IMR-90 (cell line): ENCODE measurements at regions not wholly inside any gene's neighbourhood (a gene's known extent, or its start where the extent isn't known, plus 50 kb on each side); places are given as distances from the start of the nearest gene placed in this dataset.

Experiments
- ATAC-seq: fragments of 200-7000 bp; cut with Tn5 transposase; 2 replicates; pipeline ENCODE4 v1.9.1; 2020; ENCODE audit warnings: low read depth, mild to moderate bottlenecking, moderate library complexity
- BruUV-seq: library from RNA; stranded (reverse); fragments of 400-500 nt; replicated peaks from 2 replicates; lab custom pipeline; 2021; lab: Mats Ljungman, UMichigan
- CTCF ChIA-PET: fragments of 300-600 bp; formaldehyde crosslinking; extraction: SDS; loops from one replicate; lab custom pipeline; 2021; ENCODE audit warnings: antibody characterized with exemption; lab: Yijun Ruan, JAX
- POLR2A ChIA-PET: fragments of 300-600 bp; sonication (Branson Sonifier 250); formaldehyde crosslinking; loops from one replicate; lab custom pipeline; 2022; ENCODE audit warnings: antibody characterized with exemption; ENCODE audit not compliant: unreplicated experiment; lab: Charles Lee
- DNase-seq: peaks from one replicate; pipeline ENCODE4 v3.0.0; 2013
- H2AFZ ChIP-seq: replicated peaks from 2 replicates; pipeline ENCODE3; 2013; ENCODE audit warnings: low read length, mild to moderate bottlenecking; ENCODE audit not compliant: poor library complexity
- H2AK5ac ChIP-seq: 2 replicates; pipeline ENCODE4 v1.6.1; 2013; ENCODE audit warnings: low read depth, low read length, inconsistent platforms
- H2AK9ac ChIP-seq: replicated peaks from 2 replicates; pipeline ENCODE3; 2013; ENCODE audit warnings: mild to moderate bottlenecking, low read depth, low read length, moderate library complexity; ENCODE audit not compliant: poor library complexity
- H2BK120ac ChIP-seq: 2 replicates; pipeline ENCODE4 v1.6.1; 2013; ENCODE audit warnings: low read depth, low read length, inconsistent platforms
- H2BK15ac ChIP-seq: 3 replicates; pipeline ENCODE4 v1.6.1; 2013; ENCODE audit warnings: low read depth, low read length, inconsistent platforms
- H2BK20ac ChIP-seq: 2 replicates; pipeline ENCODE4 v1.6.1; 2013; ENCODE audit warnings: low read depth, mild to moderate bottlenecking, inconsistent platforms, low read length, moderate library complexity
- H2BK5ac ChIP-seq: 2 replicates; pipeline ENCODE4 v1.6.1; 2013; ENCODE audit warnings: mild to moderate bottlenecking, low read depth, low read length, inconsistent platforms; ENCODE audit not compliant: poor library complexity, severe bottlenecking
- H3K14ac ChIP-seq: replicated peaks from 2 replicates; pipeline ENCODE4 v1.6.1; 2013; ENCODE audit warnings: low read depth, low read length, inconsistent platforms
- H3K18ac ChIP-seq: 2 replicates; pipeline ENCODE4 v1.6.1; 2013; ENCODE audit warnings: low read depth, low read length, control low read depth
- H3K23ac ChIP-seq: 2 replicates; pipeline ENCODE4 v1.6.1; 2013; ENCODE audit warnings: low read depth, low read length, inconsistent platforms
- H3K27ac ChIP-seq: 2 replicates; pipeline ENCODE4 v1.5.1; 2013; ENCODE audit warnings: mild to moderate bottlenecking, control low read depth, low read length; ENCODE audit not compliant: insufficient read depth
- H3K27me3 ChIP-seq: 2 replicates; pipeline ENCODE4 v1.6.1; 2013; ENCODE audit warnings: low read length; ENCODE audit not compliant: control insufficient read depth, insufficient read depth
- H3K36me3 ChIP-seq: 2 replicates; pipeline ENCODE4 v1.6.1; 2013; ENCODE audit warnings: low read length, mixed read lengths; ENCODE audit not compliant: control insufficient read depth, insufficient read depth
- H3K4ac ChIP-seq: 2 replicates; pipeline ENCODE4 v1.6.1; 2013; ENCODE audit warnings: low read depth, low read length, inconsistent platforms
- H3K4me1 ChIP-seq: 2 replicates; pipeline ENCODE4 v1.6.1; 2013; ENCODE audit warnings: low read length, mixed read lengths; ENCODE audit not compliant: control insufficient read depth, insufficient read depth
- H3K4me2 ChIP-seq: 2 replicates; pipeline ENCODE4 v1.6.1; 2013; ENCODE audit warnings: low read depth, mild to moderate bottlenecking, control low read depth, low read length, moderate library complexity
- H3K4me3 ChIP-seq: 2 replicates; pipeline ENCODE4 v1.5.1; 2013; ENCODE audit warnings: low read depth, mild to moderate bottlenecking, control low read depth, low read length, moderate library complexity; ENCODE audit not compliant: insufficient read depth
- H3K56ac ChIP-seq: 2 replicates; pipeline ENCODE4 v1.6.1; 2013; ENCODE audit warnings: low read length, inconsistent platforms; ENCODE audit not compliant: insufficient read depth; ENCODE audit errors: extremely low read depth
- H3K79me1 ChIP-seq, 2 experiments: 2 replicates each; pipeline ENCODE4 v1.6.1; 2013; ENCODE audit warnings: low read length in 2 of 2, inconsistent platforms in 1 of 2, low read depth in 1 of 2
- H3K9ac ChIP-seq: 2 replicates; pipeline ENCODE4 v1.6.1; 2013; ENCODE audit warnings: low read depth, low read length, control low read depth
- H3K9me1 ChIP-seq: 2 replicates; pipeline ENCODE4 v1.6.1; 2013; ENCODE audit warnings: low read length, inconsistent platforms; ENCODE audit not compliant: insufficient read depth
- H3K9me3 ChIP-seq: 2 replicates; pipeline ENCODE4 v1.6.1; 2013; ENCODE audit warnings: low read length; ENCODE audit not compliant: control insufficient read depth, insufficient read depth
- H4K20me1 ChIP-seq: 2 replicates; pipeline ENCODE4 v1.6.1; 2013; ENCODE audit warnings: low read length, inconsistent platforms; ENCODE audit not compliant: insufficient read depth
- H4K5ac ChIP-seq: 2 replicates; pipeline ENCODE4 v1.6.1; 2013; ENCODE audit warnings: mild to moderate bottlenecking, low read depth, low read length, control low read depth
- H4K8ac ChIP-seq, 2 experiments: 2 replicates each; pipeline ENCODE4 v1.6.1; 2013; ENCODE audit warnings: low read depth in 2 of 2, low read length in 2 of 2, control low read depth in 1 of 2, inconsistent platforms in 1 of 2
- H4K91ac ChIP-seq: 2 replicates; pipeline ENCODE4 v1.6.1; 2013; ENCODE audit warnings: low read depth, low read length, inconsistent platforms; ENCODE audit not compliant: insufficient read depth
- BHLHE40 ChIP-seq: fragments of 150-350 bp; IDR thresholded peaks from 2 replicates; pipeline ENCODE4 v1.6.1; 2016; ENCODE audit warnings: mild to moderate bottlenecking, low read depth, low read length
- CHD1 ChIP-seq: IDR thresholded peaks from 2 replicates; pipeline ENCODE4 v1.6.1; 2012; ENCODE audit warnings: low read depth, low read length, improper control_type of control experiment
- FOS ChIP-seq: fragments of 150-350 bp; IDR thresholded peaks from 2 replicates; pipeline ENCODE4 v1.6.1; 2016; ENCODE audit warnings: low read depth, low read length
- MAFK ChIP-seq: IDR thresholded peaks from 2 replicates; pipeline ENCODE4 v1.6.1; 2012; ENCODE audit warnings: low read depth, low read length, improper control_type of control experiment
- MAZ ChIP-seq: IDR thresholded peaks from 2 replicates; pipeline ENCODE4 v1.6.1; 2012; ENCODE audit warnings: low read depth, mild to moderate bottlenecking, low read length, improper control_type of control experiment, moderate library complexity, borderline replicate concordance
- MXI1 ChIP-seq: IDR thresholded peaks from 2 replicates; pipeline ENCODE4 v1.6.1; 2012; ENCODE audit warnings: low read depth, mild to moderate bottlenecking, low read length, moderate library complexity, borderline replicate concordance
- POLR2A ChIP-seq: IDR thresholded peaks from 2 replicates; pipeline ENCODE4 v1.6.1; 2012; ENCODE audit warnings: mild to moderate bottlenecking, low read depth, low read length
- RAD21 ChIP-seq: IDR thresholded peaks from 2 replicates; pipeline ENCODE4 v1.6.1; 2012; ENCODE audit warnings: low read length, improper control_type of control experiment
- RFX5 ChIP-seq: IDR thresholded peaks from 2 replicates; pipeline ENCODE4 v1.8.0; 2012; ENCODE audit warnings: low read depth, mild to moderate bottlenecking, low read length, moderate library complexity
- SMC3 ChIP-seq: fragments of 150-350 bp; IDR thresholded peaks from 2 replicates; pipeline ENCODE4 v1.6.1; 2016; ENCODE audit warnings: low read depth, mild to moderate bottlenecking, antibody characterized with exemption, low read length, moderate library complexity
- WGBS, 2 experiments: methylation state at CpG; one replicate each; pipeline versions ENCODE4 v1.1.5 to v1.1.7; 2013; ENCODE audit warnings: missing lambda C conversion rate in 2 of 2; ENCODE audit not compliant: insufficient read length in 1 of 2; ENCODE audit errors: extremely low coverage in 2 of 2; 5-methylcytosine and 5-hydroxymethylcytosine counted together
- dilution Hi-C: fragments of 300-500 bp; cut with HindIII; formaldehyde crosslinking; loops from one replicate; pipeline ENCODE4 v1.14.3; 2018; ENCODE audit warnings: low sequenced_read_pairs; ENCODE audit not compliant: unreplicated experiment
- in situ Hi-C: fragments of 300-500 bp; cut with MboI; formaldehyde crosslinking; loops from 3 replicates; pipeline ENCODE4 v1.14.3; 2019; ENCODE audit warnings: low sequenced_read_pairs, inconsistent platforms, mixed read lengths
- intact Hi-C: fragments of 100-400 bp; cut with micrococcal nuclease; formaldehyde crosslinking; loops from 2 replicates; pipeline ENCODE4 v1.10.0; 2022
- TF ChIP-seq, protein P1 (sequence below): conservative IDR thresholded peaks from 2 replicates; pipeline ENCODE4 v1.5.1; 2012; ENCODE audit warnings: mild to moderate bottlenecking, low read depth, low read length, improper control_type of control experiment
- TF ChIP-seq, protein P2 (sequence below): fragments of 150-350 bp; IDR thresholded peaks from 2 replicates; pipeline ENCODE4 v1.6.1; 2016; ENCODE audit warnings: low read depth, mild to moderate bottlenecking, low read length, moderate library complexity, borderline replicate concordance
- TF ChIP-seq, protein P3 (sequence below): fragments of 150-350 bp; IDR thresholded peaks from 2 replicates; pipeline ENCODE4 v1.6.1; 2017; ENCODE audit warnings: mild to moderate bottlenecking, antibody characterized with exemption, low read length, low read depth

DNA sequence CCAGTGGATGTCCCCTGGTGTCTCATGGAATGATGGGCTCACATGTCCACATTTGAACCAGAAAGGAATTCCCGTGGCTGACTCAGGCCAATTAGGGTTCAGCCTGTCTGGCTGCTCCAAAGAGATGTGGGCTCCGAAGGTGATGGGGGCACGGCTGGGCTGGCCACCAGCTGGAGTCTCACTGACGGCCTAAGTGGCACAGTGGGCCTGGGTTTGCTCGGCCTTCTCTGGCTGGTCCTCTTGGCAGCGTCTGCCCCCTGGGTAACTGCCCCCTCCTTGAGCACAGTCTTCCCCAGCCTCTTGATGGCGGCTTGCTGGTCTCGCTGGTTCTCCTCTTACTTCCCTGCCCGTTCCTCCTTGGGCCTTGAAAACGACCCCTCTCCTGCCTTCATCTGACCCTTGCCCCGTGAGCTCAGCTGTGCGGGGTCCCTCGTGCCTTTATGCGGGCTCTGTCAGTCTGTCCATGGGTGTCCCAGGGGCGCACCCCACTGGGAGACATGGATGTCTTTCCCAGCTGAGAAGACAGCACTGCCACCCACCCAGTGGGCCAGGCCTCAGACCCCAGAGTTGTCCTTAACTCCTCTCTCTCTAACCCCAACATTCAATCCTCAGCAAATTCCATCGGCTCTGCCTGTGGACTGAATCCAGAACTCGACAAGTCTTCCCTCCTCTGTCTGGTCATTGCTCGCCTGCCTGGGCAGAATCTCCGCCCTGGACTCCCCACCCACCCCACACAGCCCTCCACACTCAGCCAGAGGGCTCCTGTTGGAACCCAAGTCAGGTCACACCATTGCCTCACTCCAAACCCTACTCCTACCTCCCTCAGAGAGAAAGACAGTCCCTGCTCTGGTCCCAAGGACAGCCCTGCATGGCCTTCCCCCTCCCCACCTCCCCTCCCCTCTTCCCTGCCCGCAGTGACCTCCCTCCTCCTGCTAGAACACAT is 78.7 kb downstream of the CEBPB start (continued):
- TF ChIP-seq MXI1: no peak
- no peak for TF ChIP-seq CHD1

DNA sequence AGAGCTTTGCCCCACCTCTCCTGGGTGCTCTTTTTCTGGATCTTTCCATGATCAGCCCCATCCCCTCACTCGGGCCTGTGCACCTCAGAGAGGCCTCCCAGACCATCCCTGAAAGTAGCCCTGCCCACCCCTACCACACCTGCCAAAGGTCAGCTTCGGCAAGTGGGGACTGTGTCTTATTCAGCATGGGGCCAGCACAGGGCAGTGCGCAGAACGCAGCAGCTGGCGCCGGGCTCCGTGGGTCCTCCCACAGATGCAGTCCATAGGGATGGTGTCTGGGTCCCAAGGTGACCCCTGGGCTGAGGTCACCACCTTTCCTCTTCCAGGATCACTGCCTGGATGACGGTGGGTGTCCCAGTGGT is 79.4 kb downstream of the CEBPB start:
- H2AK9ac ChIP-seq: no peak overlapping the region
- no peak for DNase-seq
- H3K4me2 ChIP-seq: no peak overlapping the region
- BruUV-seq: no TSS peak
- H3K18ac ChIP-seq: no peak overlapping the region
- no peaks in the 10 kb centered on the region for H3K36me3 ChIP-seq
- no peak overlapping the region for H2AFZ ChIP-seq
- no peak overlapping the region for H3K27ac ChIP-seq
- ATAC-seq: no peak
- no peak overlapping the region for H3K9ac ChIP-seq
- no peak overlapping the region for H4K5ac ChIP-seq
- no peak overlapping the region for H2BK20ac ChIP-seq
- H3K4me3 ChIP-seq: no peak overlapping the region
- in situ Hi-C loops (no loop called here), intact Hi-C loops (no loop called here), dilution Hi-C loops (no loop called here)
- no peaks in the 10 kb centered on the region for H3K79me1 ChIP-seq
- H3K9me3 ChIP-seq: no peaks in the 10 kb centered on the region
- WGBS, 2 experiments: 83% methylated on average over 1 of the region's 8 CpGs; no CpG with 5 or more reads in 1 of the 2 experiments
- POLR2A ChIA-PET: no interaction called here
- no peak overlapping the region for H2BK15ac ChIP-seq
- H3K56ac ChIP-seq: no peak overlapping the region
- no peaks in the 10 kb centered on the region; the same call in 1 of the 2 replicates for H4K20me1 ChIP-seq
- CTCF ChIA-PET: no interaction called here
- H3K9me1 ChIP-seq: peaks cover 4% of the 10 kb centered on the region
- no peak overlapping the region for H3K4ac ChIP-seq
- no peaks in the 10 kb centered on the region for H3K27me3 ChIP-seq
- peaks cover 6% of the 10 kb centered on the region; the same call in 1 of the 2 replicates for H3K4me1 ChIP-seq
- no peak overlapping the region for H2BK5ac ChIP-seq
- no peak overlapping the region for H3K23ac ChIP-seq
- H2AK5ac ChIP-seq: no peak overlapping the region
- no peak overlapping the region for H4K91ac ChIP-seq
- no peak overlapping the region for H2BK120ac ChIP-seq
- no peak overlapping the region for H3K14ac ChIP-seq
- no peak overlapping the region for H4K8ac ChIP-seq
- no peak for TF ChIP-seq BHLHE40
- TF ChIP-seq SMC3: no peak
- TF ChIP-seq, protein P1, sequence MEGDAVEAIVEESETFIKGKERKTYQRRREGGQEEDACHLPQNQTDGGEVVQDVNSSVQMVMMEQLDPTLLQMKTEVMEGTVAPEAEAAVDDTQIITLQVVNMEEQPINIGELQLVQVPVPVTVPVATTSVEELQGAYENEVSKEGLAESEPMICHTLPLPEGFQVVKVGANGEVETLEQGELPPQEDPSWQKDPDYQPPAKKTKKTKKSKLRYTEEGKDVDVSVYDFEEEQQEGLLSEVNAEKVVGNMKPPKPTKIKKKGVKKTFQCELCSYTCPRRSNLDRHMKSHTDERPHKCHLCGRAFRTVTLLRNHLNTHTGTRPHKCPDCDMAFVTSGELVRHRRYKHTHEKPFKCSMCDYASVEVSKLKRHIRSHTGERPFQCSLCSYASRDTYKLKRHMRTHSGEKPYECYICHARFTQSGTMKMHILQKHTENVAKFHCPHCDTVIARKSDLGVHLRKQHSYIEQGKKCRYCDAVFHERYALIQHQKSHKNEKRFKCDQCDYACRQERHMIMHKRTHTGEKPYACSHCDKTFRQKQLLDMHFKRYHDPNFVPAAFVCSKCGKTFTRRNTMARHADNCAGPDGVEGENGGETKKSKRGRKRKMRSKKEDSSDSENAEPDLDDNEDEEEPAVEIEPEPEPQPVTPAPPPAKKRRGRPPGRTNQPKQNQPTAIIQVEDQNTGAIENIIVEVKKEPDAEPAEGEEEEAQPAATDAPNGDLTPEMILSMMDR: no peak
- TF ChIP-seq RFX5: no peak
- TF ChIP-seq, protein P2, sequence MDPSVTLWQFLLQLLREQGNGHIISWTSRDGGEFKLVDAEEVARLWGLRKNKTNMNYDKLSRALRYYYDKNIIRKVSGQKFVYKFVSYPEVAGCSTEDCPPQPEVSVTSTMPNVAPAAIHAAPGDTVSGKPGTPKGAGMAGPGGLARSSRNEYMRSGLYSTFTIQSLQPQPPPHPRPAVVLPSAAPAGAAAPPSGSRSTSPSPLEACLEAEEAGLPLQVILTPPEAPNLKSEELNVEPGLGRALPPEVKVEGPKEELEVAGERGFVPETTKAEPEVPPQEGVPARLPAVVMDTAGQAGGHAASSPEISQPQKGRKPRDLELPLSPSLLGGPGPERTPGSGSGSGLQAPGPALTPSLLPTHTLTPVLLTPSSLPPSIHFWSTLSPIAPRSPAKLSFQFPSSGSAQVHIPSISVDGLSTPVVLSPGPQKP: no peak
- TF ChIP-seq MXI1: no peak
- TF ChIP-seq RAD21: no peak
- TF ChIP-seq, protein P3, sequence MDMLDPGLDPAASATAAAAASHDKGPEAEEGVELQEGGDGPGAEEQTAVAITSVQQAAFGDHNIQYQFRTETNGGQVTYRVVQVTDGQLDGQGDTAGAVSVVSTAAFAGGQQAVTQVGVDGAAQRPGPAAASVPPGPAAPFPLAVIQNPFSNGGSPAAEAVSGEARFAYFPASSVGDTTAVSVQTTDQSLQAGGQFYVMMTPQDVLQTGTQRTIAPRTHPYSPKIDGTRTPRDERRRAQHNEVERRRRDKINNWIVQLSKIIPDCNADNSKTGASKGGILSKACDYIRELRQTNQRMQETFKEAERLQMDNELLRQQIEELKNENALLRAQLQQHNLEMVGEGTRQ: no peak
- no peak for TF ChIP-seq MAZ
- no peak for TF ChIP-seq MAFK
- TF ChIP-seq FOS: no peak
- no peak for TF ChIP-seq POLR2A
